ENCODE measurements at regions not wholly inside any gene's neighbourhood (a gene's known extent, or its start where the extent isn't known, plus 50 kb on each side); places are given as distances from the start of the nearest gene placed in this dataset.

GRCh38 chr3:144921710-144922109, 950.1 kb downstream of the DIPK2A start:
- no peak for TF ChIP-seq CTCF (conservative IDR thresholded peaks at IDR 0.05; ENCODE audit: low read depth, low read length)
- TF ChIP-seq EZH2 (IDR thresholded peaks at IDR 0.05; ENCODE audit: borderline replicate concordance, low read depth, low read length, poor library complexity, severe bottlenecking) = no peak

Measured in A673 (cell line).